ENCODE measurements at regions not wholly inside any gene's neighbourhood (a gene's known extent, or its start where the extent isn't known, plus 50 kb on each side); places are given as distances from the start of the nearest gene placed in this dataset.

- in situ Hi-C loops (cut with MboI; ENCODE audit: low pct_unique_long_range_greater_than_20kb, low sequenced_read_pairs, unreplicated experiment) = no loop called here
- TF ChIP-seq CTCF (IDR thresholded peaks at IDR 0.05; ENCODE audit: extremely low read depth, insufficient read depth, missing control alignments) = no peak
- DNase-seq (ENCODE audit: low spot score) = peak; percentile 23
These were observed 95.3 kb upstream of the RCN1 start for GRCh38 chr11:31995525-31996094.

GRCh38 chr11:31995032-31995431, 95.8 kb upstream of the RCN1 start:
- in situ Hi-C loops (cut with MboI; ENCODE audit: low pct_unique_long_range_greater_than_20kb, low sequenced_read_pairs, unreplicated experiment) = no loop called here
- no peak for TF ChIP-seq CTCF (IDR thresholded peaks at IDR 0.05; ENCODE audit: extremely low read depth, insufficient read depth, missing control alignments)
- no peak for DNase-seq (ENCODE audit: low spot score)

DNA sequence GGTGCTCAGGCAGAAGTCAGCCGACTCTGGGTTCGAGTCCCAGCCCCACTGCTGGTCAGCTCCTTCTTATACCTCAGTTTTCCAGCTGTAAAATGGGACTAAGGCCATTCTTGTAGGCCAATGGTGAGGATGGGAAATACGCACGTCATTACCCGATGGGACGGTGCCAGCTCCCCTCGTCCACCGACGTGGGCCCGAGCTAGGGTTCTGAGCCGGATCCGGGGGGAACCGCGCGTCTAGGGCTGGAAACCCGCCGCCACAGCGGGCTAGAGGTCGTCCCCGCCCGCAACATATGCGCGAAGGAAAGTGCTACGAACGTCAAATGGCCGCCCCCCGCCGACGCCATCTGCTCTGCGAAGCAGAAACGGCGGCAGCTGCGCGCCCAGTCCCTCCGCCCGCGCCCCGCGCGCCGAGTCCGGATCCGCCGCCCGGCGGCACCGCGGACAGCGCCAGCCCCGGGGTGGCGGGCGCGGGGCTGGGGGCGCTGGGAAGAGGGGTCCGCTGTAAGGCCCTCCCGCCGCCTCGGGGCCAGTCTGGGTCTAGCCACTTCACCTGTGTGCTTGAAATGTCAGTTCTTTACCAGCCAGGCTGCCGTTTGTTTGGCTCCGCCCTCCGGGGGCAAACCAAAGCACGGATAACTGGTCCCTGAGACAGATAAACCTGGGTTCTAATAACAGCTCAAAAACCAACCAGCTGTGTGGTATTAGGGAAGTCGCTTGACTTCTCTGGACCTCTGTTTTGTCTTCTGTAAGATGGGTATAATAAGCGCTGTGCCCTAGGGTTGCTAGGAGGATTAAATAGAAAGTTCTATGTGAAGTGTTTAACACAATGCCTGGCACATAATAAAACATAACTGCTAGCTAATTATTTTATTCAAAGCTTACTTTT, 103.5 kb upstream of the RCN1 start:
- no peak for TF ChIP-seq CTCF (IDR thresholded peaks at IDR 0.05; ENCODE audit: extremely low read depth, insufficient read depth, missing control alignments)
- DNase-seq (ENCODE audit: low spot score) = no peak
- in situ Hi-C loops (cut with MboI; ENCODE audit: low pct_unique_long_range_greater_than_20kb, low sequenced_read_pairs, unreplicated experiment) = no loop called here

DNA sequence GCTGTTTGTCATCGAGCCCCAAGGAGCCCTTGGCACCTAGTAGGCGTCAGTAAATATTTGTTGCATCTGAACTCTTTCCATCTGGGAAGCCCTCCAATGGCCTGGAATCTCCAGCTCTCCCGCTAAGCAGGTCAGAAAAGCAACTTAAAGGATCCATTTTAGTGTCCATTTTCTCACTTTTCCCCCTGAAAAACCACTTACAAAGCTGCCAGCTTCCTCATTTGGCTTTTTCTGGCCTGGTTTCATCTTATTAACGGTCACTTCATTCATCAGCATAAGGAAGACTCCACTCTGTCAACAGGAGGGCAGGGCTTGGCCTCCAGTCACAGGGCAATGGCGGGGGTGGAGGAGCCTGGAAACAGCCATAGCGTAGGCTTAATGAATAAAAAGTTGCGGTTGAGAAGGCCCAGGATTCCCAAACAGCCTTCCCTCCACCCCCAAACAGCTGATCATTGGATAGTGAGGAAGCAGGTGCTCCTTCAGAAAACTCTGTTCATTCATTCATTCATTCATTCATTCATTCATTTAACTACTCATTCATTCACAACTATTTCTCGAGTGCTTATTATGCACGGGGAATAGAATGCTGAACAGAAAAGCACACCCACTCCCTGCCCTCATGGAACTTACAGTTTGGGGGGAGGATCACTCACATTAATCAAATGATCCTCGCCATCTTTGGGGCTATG, 104.5 kb upstream of the RCN1 start:
- no peak for TF ChIP-seq CTCF (IDR thresholded peaks at IDR 0.05; ENCODE audit: extremely low read depth, insufficient read depth, missing control alignments)
- in situ Hi-C loops (cut with MboI; ENCODE audit: low pct_unique_long_range_greater_than_20kb, low sequenced_read_pairs, unreplicated experiment) = no loop called here
- DNase-seq (ENCODE audit: low spot score) = no peak

GRCh38 chr11:31981457-31981856, 109.4 kb upstream of the RCN1 start:
- no peak for DNase-seq (ENCODE audit: low spot score)
- in situ Hi-C loops (cut with MboI; ENCODE audit: low pct_unique_long_range_greater_than_20kb, low sequenced_read_pairs, unreplicated experiment) = no loop called here
- TF ChIP-seq CTCF (IDR thresholded peaks at IDR 0.05; ENCODE audit: extremely low read depth, insufficient read depth, missing control alignments) = no peak

DNA sequence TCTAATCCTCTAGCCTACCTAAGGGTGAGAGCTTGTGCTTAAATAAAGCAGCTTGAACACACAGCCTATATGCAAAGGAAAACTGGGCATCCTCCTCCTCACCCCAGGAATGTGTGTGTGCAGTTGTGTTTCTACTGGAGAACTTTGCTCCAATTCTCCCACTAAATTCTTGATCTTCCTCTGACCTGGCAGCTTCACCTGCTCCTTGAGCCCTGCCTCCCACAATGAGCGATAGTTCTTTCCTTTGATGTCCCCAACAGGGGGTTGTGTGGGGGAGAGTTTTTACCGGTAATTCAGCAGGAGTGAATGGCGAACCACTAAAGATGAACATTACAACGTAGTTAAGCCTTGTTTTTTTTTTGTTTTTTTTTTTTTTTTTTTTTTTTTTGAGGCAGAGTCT, 113.5 kb upstream of the RCN1 start:
- no peak for TF ChIP-seq CTCF (IDR thresholded peaks at IDR 0.05; ENCODE audit: extremely low read depth, insufficient read depth, missing control alignments)
- in situ Hi-C loops (cut with MboI; ENCODE audit: low pct_unique_long_range_greater_than_20kb, low sequenced_read_pairs, unreplicated experiment) = no loop called here
- DNase-seq (ENCODE audit: low spot score) = no peak
